Colonic mucosa (tissue), 4 donors: ENCODE measurements at regions not wholly inside any gene's neighbourhood (a gene's known extent, or its start where the extent isn't known, plus 50 kb on each side); places are given as distances from the start of the nearest gene placed in this dataset.
"Not testable (repeated sequence)": the region's sequence is repeated elsewhere in the genome, so short reads cannot be mapped to it uniquely, and the experiment has no call there.

Source experiments
- DNase-seq: peaks from one replicate; pipeline ENCODE4 v3.0.0-alpha.2; 2020
- H3K27ac ChIP-seq: fragments of 200-600 bp; one replicate; pipeline ENCODE4 v1.8.0; 2021
- H3K27me3 ChIP-seq: fragments of 200-600 bp; one replicate; pipeline ENCODE4 v1.8.0; 2021
- H3K36me3 ChIP-seq: fragments of 200-600 bp; one replicate; pipeline ENCODE4 v1.8.0; 2021
- H3K4me1 ChIP-seq: fragments of 200-600 bp; one replicate; pipeline ENCODE4 v1.8.0; 2021; ENCODE audit warnings: mild to moderate bottlenecking
- H3K4me3 ChIP-seq: fragments of 200-600 bp; one replicate; pipeline ENCODE4 v1.8.0; 2021
- H3K9ac ChIP-seq, 2 donors: one replicate each; pipeline ENCODE4 v1.7.0; 2013; ENCODE audit warnings: control low read depth in 2 of 2, low read depth in 2 of 2, low read length in 2 of 2
- H3K9me3 ChIP-seq: fragments of 200-600 bp; one replicate; pipeline ENCODE4 v1.8.0; 2021
- intact Hi-C: fragments of 100-400 bp; cut with DNase I; formaldehyde crosslinking; loops from one replicate; pipeline ENCODE4 v1.14.1; 2022
- TF ChIP-seq, protein P1 (sequence below): fragments of 200-600 bp; IDR thresholded peaks from one replicate; pipeline ENCODE4 v1.8.0; 2022; ENCODE audit warnings: antibody characterized with exemption, mild to moderate bottlenecking
- donor health status: healthy.
- donor health status: DM: no; HTN: no; CAD: no.
- donor health status: DM: no; HTN: no; CAD: no.

DNA sequence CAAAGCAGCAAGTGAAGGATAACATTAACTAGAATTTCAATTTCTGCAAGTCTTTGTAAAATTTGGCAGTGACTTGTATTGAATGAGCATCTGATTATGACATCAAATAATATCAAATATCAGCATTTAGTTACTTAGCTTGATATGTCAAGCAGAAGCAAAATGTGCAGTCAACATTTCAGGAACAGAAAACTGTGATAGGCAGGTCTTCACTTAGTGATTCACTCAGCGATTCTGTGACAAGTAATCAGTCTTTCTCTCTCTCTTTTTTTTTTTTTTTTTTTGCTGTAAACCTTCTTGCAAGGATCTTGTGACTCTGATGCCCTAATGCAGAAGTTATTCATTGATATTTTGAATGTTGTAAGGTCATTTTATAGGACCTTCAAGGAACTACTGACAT, 307.1 kb downstream of the MTERF1 start:
- DNase-seq = no peak

DNA sequence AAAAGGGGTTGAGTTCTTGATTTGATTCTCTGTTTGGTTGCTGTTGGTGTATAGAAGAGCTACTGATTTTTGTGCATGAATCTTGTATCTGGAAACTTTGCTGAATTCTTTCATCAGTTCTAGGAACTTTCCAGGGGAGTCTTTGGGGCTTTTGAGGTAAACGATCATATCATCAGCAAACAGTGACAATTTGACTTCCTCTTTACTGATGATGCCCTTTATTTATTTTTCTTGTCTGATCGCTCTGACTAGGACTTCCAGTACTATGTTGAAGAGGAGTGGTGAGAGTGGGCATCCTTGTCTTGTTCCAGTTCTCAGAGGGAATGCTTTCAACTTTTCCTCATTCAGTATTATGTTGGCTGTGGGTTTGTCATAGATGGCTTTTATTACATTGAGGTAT, 304.0 kb downstream of the MTERF1 start:
- H3K4me3 ChIP-seq, H3K9ac ChIP-seq, H3K27ac ChIP-seq, DNase-seq, H3K4me1 ChIP-seq, H3K36me3 ChIP-seq, H3K9me3 ChIP-seq, H3K27me3 ChIP-seq, intact Hi-C loops: not testable (repeated sequence)

More for the DNA sequence above, 307.1 kb downstream of the MTERF1 start:
- no peak overlapping the region for H3K9ac ChIP-seq
- TF ChIP-seq, protein P1, sequence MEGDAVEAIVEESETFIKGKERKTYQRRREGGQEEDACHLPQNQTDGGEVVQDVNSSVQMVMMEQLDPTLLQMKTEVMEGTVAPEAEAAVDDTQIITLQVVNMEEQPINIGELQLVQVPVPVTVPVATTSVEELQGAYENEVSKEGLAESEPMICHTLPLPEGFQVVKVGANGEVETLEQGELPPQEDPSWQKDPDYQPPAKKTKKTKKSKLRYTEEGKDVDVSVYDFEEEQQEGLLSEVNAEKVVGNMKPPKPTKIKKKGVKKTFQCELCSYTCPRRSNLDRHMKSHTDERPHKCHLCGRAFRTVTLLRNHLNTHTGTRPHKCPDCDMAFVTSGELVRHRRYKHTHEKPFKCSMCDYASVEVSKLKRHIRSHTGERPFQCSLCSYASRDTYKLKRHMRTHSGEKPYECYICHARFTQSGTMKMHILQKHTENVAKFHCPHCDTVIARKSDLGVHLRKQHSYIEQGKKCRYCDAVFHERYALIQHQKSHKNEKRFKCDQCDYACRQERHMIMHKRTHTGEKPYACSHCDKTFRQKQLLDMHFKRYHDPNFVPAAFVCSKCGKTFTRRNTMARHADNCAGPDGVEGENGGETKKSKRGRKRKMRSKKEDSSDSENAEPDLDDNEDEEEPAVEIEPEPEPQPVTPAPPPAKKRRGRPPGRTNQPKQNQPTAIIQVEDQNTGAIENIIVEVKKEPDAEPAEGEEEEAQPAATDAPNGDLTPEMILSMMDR = no peak
- no peaks in the 10 kb centered on the region for H3K9me3 ChIP-seq
- no peaks in the 10 kb centered on the region for H3K27me3 ChIP-seq
- intact Hi-C loops = no loop called here
- no peaks in the 10 kb centered on the region for H3K4me1 ChIP-seq
- H3K27ac ChIP-seq = no peak overlapping the region
- no peak overlapping the region for H3K4me3 ChIP-seq
- no peaks in the 10 kb centered on the region for H3K36me3 ChIP-seq

DNA sequence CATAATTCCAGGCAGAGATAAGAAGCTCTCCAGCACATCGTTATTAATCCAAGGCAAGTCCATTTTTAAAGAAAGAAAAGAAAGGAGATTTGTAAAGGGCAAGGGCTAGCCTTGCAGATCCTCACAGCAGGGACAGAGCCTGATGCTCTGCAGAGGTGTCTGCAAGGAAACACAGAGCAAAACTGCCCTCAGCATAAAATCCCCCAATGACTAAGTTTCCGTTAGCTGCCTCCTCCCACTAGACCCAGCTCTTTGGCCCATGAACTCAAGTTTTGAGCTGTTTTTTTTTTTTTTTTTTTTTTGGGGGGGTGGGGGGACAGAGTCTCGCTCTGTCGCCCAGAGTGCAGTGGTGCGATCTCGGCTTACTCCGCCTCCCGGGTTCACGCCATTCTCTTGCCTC, 300.7 kb downstream of the MTERF1 start:
- Histone ChIP-seq H3K36me3 (no peaks in the 10 kb centered on the region), H3K27me3 (no peaks in the 10 kb centered on the region), H3K4me3 (no peak overlapping the region), H3K9me3 (no peaks in the 10 kb centered on the region), H3K9ac (no peak overlapping the region), H3K4me1 (no peaks in the 10 kb centered on the region), H3K27ac (no peak overlapping the region)
- no peak for DNase-seq
- intact Hi-C loops = no loop called here
- TF ChIP-seq, protein P1 = no peak

GRCh38 chr7:91582799-91583477, 297.6 kb downstream of the MTERF1 start:
- intact Hi-C loops = no loop called here
- H3K4me3 ChIP-seq = no peak overlapping the region
- no peaks in the 10 kb centered on the region for H3K9me3 ChIP-seq
- TF ChIP-seq, protein P1 = no peak
- H3K9ac ChIP-seq = no peak overlapping the region
- H3K36me3 ChIP-seq = no peaks in the 10 kb centered on the region
- H3K27ac ChIP-seq = no peak overlapping the region
- no peak for DNase-seq
- H3K27me3 ChIP-seq = no peaks in the 10 kb centered on the region
- no peaks in the 10 kb centered on the region for H3K4me1 ChIP-seq

DNA sequence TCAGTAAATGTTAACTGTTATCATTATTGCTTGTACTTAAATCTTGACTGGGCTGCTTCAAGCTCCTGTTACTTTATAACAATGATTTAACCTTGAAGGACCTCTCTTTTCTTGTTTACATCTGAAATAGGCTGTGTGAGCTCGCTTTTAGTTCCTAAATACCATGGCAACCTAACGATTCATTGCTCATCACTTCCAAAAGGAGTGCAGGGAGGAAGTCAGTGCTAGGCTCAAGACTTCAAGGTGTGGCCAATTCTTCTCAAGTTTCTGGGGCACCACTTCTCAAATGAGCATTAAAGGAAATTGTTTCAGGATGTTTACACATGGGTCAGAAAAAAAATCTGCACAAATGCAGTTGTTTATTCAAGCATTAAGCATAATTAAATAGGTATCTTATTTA, 284.2 kb downstream of the MTERF1 start:
- DNase-seq = no peak
- H3K27ac ChIP-seq = no peak overlapping the region
- H3K36me3 ChIP-seq = no peaks in the 10 kb centered on the region
- H3K9me3 ChIP-seq = no peaks in the 10 kb centered on the region
- intact Hi-C loops = no loop called here
- TF ChIP-seq, protein P1 = no peak
- no peak overlapping the region for H3K4me3 ChIP-seq
- no peak overlapping the region for H3K9ac ChIP-seq
- no peaks in the 10 kb centered on the region for H3K27me3 ChIP-seq
- no peaks in the 10 kb centered on the region for H3K4me1 ChIP-seq

GRCh38 chr7:91598791-91599190, 281.7 kb downstream of the MTERF1 start:
- TF ChIP-seq, protein P1 = no peak
- intact Hi-C loops = no loop called here
- H3K4me3 ChIP-seq = no peak overlapping the region
- H3K4me1 ChIP-seq = no peaks in the 10 kb centered on the region
- DNase-seq = no peak
- H3K27ac ChIP-seq = no peak overlapping the region
- H3K27me3 ChIP-seq = no peaks in the 10 kb centered on the region
- no peaks in the 10 kb centered on the region for H3K9me3 ChIP-seq
- no peaks in the 10 kb centered on the region for H3K36me3 ChIP-seq
- H3K9ac ChIP-seq = no peak overlapping the region
